Endothelial cell of umbilical vein (primary cell): ENCODE measurements at regions not wholly inside any gene's neighbourhood (a gene's known extent, or its start where the extent isn't known, plus 50 kb on each side); places are given as distances from the start of the nearest gene placed in this dataset.

Experiments
- CTCF ChIP-seq, 2 donors: IDR thresholded peaks; 1 replicate in 1 of 2; 2 replicates in 1 of 2; pipeline ENCODE4 v1.5.1; 2011; ENCODE audit warnings: low read length in 2 of 2, mild to moderate bottlenecking in 2 of 2, moderate library complexity in 2 of 2, control low read depth in 1 of 2, inconsistent platforms in 1 of 2, low read depth in 1 of 2; ENCODE audit not compliant: insufficient read depth in 1 of 2; ENCODE audit errors: extremely low read depth in 1 of 2
- EZH2 ChIP-seq: IDR thresholded peaks from 2 replicates; pipeline ENCODE4 v1.6.1; 2012; ENCODE audit warnings: borderline replicate concordance, low read depth, mild to moderate bottlenecking, moderate library complexity, low read length, inconsistent platforms; ENCODE audit not compliant: severe bottlenecking
- JUN ChIP-seq: IDR thresholded peaks from 2 replicates; pipeline ENCODE4 v1.6.1; 2011; ENCODE audit warnings: borderline replicate concordance, low read depth; ENCODE audit not compliant: insufficient read length, insufficient read depth
- MYC ChIP-seq: IDR thresholded peaks from one replicate; pipeline ENCODE4 v1.6.1; 2011; ENCODE audit warnings: mild to moderate bottlenecking, low read depth, low read length
- POLR2A ChIP-seq: IDR thresholded peaks from 2 replicates; pipeline ENCODE4 v1.6.1; 2012; ENCODE audit warnings: low read depth, mild to moderate bottlenecking, control low read depth, low read length
- POLR2AphosphoS5 ChIP-seq: IDR thresholded peaks from 2 replicates; pipeline ENCODE4 v1.6.1; 2012; ENCODE audit warnings: low read depth, mild to moderate bottlenecking, control low read depth, low read length, moderate library complexity; ENCODE audit not compliant: insufficient read depth

- TF ChIP-seq POLR2AphosphoS5 (no peak), POLR2A (no peak), CTCF (IDR thresholded peaks at IDR 0.05; ENCODE audit: extremely low read depth in 1 of 2, insufficient read depth in 1 of 2, low read depth in 1 of 2, low read length in 2 of 2) (no peak), EZH2 (no peak), JUN (no peak), MYC (no peak)
Measured at GRCh38 chr2:5236249-5236648, 455.9 kb upstream of the SOX11 start.
